ENCODE measurements at regions not wholly inside any gene's neighbourhood (a gene's known extent, or its start where the extent isn't known, plus 50 kb on each side); places are given as distances from the start of the nearest gene placed in this dataset.

DNA sequence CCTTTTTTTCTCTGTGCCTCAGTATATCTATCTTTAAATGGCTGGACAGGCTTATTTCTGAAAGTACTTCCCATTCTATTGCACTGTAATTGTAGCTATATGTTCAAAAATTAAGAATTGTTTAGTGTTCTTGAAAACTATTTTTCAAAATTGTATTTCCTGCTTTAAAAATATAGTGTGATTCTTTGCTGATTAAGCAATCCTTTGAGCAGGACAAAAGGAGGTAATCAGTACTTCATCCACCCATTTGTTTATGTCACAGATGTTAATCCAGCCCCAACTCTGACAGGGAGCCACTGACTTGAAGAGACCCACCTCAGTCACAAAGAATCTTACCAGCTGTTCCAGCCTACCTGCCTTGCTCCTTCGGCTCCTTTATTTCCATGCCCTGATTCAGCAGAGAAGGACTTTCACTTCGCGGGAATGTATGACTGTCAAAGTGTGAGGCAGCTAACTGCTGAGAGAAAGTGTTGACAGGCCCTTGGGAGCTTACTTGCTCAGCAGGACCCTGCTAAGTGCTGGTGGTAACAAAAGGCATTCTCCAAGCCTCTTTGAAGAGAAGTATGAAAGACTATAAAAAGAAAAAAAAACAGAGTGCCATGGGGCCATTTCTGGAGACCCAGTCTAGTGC, 393.3 kb upstream of the CYRIA start:
- no peak for DNase-seq

DNA sequence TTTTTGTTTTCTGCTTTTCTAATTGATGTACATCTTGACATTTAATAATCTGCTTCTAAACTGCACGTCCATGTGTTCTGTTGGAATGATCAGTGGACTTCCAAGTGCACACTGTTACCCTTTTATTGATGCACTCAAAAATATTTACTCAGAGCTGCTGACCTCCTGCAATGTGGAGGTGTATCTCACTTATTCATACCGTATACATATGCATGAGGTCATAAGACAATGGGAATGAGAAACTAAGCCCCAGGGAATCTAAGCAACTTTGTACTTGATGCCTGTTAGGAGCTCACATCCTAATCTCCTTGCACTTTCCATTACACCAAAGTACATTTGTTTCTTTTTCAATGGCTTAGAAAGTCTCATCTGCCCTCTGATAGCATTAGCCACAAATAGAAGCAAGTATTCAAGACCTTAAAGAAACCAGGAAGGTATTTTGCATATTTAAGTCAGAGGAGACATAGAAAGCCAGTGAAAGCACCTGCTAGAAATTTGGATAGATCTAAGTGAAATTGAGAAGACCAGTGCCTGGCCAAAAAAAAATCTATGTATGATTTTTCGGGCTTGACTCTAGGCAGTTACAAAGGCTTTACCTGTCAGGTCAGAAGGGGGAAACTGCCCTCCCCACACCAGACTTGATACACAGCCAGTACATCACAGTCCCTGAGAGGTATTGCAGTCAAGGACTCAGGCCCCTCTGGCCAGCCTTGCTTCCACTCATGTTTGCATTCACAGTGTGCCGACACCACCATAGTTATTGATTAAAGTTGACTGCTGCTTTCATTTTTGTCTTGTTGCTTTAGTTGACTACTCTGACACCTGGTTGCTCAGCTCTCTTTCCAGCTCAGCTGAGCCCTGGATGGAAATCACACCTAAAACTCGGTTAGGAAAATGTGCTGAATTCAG, 391.7 kb upstream of the CYRIA start:
- DNase-seq, result no peak

DNA sequence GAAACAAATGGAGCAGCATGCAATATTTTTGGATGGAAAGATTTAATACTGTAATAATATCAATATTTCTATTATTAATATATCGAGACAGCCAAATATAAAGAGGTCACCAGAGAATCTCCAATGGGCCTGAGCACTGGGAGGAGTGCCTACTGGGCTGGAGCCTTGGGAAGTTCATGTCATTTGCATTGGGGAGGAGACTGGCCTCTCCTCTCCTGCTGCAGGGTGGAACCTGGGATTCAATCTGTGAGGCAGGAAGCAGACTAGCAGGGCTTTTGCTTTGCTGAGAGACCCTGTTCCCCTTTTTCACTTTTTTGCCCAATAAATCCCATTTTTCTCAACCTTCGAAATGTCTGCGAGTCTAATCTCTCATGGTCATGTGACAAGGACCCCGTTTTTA, 390.6 kb upstream of the CYRIA start:
- no peak for DNase-seq

DNA sequence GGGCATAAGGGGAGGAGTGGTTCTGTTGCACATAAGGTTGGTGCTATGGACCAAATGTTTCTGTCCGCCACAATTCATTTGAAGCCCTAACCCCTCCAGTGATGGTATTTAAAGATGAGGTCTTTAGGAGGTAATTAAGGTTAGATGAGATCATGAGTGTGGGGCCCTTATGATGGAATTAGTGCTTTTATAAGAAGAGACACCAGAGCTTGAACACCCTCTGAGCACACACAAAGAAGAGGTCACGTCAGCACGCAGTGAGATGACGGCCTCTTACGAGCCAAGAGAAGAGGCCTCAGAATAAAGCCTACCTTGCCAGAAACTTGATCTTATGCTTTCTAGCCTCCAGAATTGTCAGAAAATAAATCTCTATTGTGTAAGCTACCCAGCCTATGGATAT, 386.4 kb upstream of the CYRIA start:
- DNase-seq, result no peak

DNA sequence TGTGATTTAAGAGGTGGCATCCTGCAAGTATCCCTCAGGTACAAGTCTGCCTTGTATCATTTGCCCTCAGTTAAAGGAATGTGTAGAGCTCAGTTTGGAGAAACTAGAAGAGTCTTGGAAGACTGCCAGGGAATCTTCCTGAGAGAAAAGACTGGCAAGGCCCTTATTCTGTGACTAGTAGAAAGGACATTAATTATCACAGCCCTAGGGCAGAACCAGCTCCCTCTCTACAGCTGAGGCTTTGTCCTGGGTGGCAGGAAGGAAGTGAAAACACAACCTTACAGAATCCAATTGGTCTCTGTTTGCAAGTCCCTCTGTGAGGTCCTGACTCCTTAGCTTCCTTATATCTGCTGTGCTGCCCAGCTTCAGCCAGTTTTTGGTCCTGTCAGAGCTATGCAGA, 385.9 kb upstream of the CYRIA start:
- DNase-seq, result peak; percentile 8 to 11

DNA sequence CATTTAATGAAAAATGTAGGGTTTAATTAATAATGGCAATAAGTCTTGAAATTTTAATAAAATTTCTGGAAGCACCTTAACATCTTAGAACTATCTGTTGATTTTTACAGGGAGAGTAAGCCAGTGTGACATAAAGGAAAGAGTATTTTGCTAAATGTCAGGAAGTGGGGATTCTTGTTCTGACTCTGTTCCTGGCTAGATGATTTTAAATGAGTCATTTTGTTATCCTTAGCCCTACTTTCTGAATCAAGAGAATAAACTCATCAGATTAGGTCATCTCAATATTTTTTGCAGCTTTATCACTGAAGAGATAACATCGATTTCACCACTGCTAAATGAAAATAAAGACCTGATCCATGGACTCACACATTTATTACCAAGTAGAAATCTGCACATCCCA, 377.5 kb upstream of the CYRIA start:
- DNase-seq, result no peak

DNA sequence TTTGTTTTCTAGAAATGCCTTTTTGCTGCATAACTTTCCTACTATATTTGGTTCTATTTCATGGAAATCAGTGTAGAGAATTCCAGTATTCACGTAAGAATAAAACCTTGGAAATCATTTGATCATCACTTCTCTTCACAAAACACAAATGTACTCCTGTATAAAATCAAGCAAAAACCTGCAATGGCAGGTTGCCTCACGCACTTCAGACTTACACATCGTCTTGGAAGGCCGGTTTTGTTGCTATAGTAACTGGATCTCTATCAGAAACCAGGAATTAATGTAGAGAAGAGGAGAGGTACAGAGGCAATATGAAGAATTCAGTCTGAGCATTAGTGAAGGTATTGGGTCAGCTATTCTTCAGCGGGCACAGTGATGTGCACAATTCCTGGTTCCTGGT, 370.7 kb upstream of the CYRIA start:
- DNase-seq, result no peak

DNA sequence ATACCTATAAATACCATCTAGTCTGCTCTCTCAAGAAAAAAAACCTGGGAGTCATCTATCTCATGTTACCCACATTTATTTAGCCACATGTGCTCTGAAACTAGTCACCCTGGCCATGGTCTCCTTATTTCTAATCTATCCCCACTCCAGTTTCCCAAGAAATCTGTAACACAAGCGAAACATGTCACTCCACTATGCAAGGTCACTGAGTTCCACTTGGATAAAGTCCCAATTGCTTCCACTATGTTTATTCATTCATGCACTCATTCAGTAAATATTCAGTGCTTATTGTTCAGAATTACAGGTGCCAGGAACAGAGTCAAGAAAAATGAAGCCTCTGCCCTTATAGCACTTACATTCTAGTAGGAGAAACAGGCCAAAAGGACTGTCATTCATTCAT, 369.4 kb upstream of the CYRIA start:
- no peak for DNase-seq

DNA sequence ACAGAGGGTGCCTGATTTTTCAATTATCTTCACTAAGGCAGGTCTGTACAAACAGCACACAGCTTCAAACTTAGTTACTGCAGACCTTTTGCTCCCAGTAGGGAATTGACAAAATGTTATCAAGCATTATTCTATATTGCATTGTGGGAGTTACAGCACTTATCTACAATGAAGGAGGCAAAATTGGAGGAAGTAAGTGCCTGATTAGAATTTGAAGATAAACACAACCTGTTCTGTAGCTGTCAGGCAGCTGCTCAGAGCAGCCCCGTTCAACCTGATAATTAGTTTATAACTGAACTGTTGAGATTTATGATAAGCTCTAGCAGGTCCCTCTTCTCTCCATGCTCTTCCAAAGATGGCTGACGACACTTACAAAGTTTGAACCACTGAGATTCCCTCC, 364.4 kb upstream of the CYRIA start:
- no peak for DNase-seq

DNA sequence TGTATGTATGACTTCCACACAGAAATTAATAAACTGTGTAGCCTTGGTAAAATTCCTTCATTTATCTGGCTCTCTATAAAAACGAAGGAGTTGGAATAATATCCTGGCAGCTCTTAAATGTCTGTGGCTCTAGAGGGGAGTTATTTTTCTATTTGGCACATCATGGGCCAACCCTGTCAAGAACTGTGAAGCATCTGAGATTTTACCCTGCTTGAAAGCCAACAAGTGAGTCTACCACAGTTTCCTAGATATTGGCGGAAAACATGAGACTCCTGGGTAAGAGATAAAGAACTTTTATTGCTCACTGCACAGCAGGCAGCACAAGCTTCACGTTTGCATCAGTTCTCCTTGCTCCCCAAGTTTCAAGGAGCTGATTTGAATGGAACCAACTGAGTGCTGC, 346.7 kb upstream of the CYRIA start:
- DNase-seq, result no peak

DNA sequence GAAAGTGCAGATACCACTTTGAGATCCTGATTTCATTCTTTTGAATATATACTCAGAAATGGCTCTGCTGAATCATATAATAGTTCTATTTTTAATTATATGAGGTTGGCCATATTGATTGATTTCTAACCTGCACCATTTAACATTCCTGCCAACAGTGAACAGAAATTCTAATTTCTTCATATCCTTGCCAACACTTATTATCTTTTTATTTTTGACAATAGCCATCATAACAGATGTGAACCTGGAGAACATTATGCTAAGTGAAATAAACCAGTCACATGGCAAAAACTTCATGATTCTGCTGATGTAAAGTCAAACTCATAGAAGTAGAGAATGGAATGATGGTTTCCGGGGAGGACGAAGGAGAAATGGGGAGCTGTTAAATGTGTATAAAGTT, 344.5 kb upstream of the CYRIA start:
- DNase-seq, result no peak

DNA sequence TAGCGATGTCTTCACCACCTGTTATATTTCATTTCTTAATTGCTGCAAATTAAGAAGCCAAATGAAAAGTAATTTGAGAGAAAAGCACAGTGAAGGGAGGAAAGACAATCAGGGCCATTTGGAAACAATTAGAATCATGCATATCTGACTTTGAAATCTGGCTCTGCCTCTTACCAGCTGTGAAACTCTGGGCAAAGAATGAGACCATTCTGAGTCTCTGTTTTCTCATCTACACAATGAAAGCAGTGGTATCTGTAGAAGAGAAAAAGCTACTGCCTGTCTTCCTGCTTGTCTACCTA, 334.5 kb upstream of the CYRIA start:
- DNase-seq, result no peak

DNA sequence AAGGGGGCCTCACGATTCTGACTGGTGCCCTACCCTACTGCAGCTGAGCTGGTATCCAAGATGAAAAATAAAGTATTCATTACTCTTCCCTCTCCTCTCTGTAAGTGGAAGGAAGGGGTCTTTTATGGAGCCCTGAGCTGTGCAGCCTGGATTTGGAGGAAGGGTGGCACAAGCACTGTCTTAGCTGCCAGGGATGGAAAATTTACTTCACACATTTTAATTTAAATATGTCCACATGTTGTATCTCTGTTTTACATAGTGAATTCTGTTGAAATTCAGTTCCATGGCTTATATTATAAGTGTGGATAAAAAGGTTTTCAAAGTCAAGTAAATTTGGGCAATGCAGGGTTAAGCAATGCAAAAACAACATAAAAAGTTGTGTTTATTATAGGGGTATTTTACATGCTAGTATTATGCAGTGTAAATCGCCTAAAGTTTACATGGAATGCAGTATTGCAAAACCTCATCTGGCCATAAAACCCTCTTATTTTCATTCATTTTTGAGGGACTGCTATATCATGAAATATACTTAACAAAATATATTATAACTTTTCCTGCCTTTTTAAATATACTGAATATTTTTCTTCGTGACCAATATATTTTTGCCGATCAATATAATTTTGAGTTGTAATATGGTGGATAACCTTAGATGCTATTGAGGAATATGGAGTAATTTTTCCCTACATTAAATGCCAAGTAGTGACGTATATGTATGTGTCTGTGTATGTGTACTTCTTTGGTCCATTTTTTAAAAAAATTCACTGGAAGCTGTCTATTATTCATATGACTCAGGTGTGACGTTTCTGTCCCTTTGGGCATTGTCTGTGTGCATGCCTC, 333.9 kb upstream of the CYRIA start:
- no peak for DNase-seq

DNA sequence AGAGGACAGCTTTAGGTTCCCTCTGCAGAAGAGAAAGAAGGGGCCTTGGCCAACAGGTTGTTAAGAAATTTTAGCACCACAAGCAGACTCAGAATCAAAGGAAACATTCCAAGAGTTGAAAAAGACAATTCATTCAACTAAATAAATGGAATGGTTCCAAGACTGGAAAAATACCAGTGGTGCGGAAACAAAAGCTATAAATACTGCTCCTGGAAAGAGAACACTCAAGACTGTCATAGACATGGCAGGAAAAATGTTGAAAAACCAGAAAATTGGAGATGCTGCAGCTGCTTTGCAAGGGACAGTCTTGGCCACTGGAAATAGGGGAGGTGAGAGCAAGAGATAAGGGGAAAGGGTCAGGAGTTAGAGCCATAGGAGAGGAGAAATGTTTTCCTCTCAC, 312.7 kb upstream of the CYRIA start:
- DNase-seq, result no peak

DNA sequence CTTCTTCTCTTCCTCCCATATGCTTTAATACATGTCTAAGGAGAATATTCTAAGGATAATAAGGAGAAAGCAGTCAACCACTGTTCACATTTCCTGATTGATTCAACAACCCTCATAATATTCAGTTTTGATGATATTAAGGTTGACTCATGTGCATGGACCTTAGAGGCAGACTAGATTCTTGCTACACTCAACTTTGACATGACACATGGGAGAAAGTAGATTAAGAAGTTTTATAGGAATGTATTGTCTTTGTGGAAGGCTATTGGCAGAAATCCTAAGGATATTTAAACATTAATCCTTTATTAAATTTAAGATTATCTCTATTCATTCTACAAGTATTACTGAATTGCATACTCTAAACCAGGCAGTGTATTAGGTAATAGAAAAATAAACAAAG, 309.1 kb upstream of the CYRIA start:
- no peak for DNase-seq

DNA sequence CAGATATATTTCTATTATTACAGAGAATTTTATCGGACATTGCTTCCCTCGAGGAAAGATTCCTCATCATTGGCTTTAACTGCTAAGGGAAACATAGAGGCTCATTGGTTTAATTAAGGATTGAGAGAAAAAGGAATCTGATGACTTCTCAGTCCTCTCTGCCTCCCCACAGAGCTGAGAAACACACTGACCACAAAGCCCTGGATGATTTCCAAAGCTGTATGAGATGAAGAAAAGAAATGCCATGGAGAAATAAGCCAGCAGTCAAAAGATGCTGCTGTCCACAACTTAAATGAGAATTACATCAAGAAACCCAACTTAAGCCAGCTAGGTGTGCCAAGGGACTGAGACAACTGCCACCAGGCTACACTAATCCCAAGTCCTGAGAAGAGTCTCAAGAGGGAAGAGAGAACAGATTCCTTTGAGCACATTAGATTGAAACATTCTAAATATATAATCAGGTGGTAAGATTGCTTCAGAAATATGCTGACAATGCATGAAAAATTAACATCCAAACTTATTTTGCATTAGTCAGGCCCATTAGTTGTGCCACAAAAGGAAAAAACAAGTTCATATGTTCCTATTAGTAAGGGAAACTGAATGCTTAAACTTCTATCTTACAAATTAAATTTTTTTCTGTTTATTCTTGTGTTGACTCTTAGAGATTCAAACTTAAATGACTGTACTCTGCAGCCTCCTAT, 308.1 kb upstream of the CYRIA start:
- no peak for DNase-seq

DNA sequence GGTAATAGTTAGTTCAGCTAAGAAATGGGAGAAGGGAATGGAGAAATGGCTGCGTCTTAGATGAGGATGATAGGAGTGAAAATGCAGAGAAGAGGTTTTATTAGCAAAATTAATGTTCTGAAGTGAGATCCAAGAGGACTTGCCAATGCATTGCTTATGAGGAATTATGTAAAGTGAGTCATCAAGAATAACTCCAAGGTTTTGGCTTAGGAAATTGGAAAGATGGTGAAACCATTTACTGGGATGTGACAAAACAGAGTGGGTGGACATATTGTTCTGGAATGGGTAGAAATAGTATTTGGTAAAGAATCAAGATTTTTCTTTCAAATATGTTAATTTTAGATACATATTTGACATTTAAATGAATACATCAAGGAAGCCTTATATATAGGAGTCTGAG, 306.6 kb upstream of the CYRIA start:
- DNase-seq, result no peak

DNA sequence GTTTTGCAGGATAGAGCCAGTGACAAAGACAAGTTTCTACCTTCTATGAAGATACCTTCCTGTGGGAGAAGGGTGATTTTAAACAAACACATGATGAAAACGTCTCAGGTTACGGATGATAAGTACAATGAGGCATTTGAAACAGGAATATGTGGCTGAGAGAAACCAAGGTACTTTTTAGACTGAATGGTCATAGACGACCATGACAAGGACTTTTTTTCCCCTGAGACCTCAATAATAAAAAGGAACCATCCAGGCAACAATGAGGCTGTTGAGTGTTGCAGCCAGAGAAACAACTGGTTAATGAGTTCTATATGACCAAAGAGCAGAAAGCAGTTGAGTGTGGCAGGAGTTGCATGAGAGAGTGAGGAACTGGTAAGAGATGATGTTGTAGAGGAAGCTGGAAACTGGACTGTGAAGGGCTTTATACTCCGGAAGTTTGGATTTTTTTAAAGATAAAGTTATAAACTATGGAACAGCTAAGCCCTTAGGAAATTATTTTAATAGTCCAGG, 306.1 kb upstream of the CYRIA start:
- no peak for DNase-seq

DNA sequence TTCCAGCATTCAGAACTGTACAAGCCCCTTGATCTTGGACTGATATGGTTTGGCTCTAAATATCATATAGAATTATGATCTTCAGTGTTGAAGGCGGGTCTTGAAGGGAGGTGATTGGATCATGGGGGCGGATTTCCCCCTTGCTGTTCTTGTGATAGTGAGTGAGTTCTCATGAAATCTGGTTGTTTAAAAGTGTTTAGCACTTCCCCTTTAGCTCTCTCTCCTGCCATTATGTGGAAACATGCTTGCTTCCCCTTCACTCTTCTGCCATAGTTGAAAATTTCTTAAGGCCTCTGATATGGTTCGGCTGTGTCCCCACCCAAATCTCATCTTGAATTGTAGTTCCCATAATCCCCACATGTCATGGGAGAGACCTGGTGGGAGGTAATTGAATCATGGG, 305.3 kb upstream of the CYRIA start:
- peak; percentile 15 to 26 for DNase-seq

DNA sequence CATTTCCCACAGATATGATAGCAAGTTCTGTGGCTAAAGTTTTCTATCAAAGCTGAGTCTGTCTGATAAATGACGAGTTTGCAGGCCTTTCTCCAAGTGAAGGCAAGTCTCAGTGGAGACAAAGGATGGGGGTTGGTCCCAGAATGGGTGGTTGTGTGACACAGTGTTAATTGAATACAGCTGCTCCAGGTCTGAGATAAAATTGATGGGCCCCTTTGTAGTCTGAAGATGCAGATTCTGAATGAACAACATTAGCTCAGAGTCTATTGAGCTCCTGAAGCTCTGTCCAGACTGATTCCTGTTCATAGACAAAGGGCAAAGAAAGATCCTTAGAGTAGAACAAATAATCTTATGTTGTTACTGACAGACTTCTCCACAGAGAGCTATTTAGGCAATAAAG, 296.9 kb upstream of the CYRIA start:
- DNase-seq, result no peak

DNA sequence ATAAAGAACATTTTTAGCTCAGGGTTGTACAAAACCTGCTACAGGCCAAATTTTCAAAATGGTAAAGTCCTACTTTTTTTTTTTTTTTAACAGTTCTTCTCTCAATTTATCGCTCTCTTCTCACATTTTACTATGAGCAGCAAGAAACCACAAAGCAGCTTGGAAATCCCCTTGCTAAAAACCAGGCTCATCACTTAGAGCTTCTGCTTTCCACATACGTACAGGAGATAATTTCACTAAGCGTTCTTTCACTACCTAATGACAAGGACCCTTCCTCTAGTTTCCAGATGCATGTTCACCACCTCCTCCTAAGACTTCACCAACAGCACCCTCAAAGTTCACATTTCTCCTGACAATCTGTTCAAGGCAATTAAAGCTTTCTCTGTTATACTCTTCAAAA, 294.9 kb upstream of the CYRIA start:
- no peak for DNase-seq

DNA sequence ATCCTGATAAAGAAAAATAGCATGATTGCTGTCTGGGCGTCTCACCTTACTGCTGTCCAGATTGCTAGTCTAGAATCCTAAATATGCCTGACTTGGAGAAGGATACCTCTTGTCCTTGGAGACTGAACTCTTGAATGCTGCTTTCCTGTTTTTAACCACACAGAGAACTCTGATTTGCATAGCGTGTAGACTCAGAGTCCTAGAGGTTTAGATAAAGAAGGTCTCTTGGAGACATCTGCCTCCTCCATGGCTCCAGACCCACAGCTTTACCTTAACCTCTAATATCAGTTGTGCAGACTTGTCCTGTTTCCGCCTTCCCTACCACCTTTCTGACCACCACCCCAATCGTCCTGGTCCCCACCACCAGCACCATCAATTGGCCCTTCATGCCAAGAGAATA, 292.6 kb upstream of the CYRIA start:
- no peak for DNase-seq

DNA sequence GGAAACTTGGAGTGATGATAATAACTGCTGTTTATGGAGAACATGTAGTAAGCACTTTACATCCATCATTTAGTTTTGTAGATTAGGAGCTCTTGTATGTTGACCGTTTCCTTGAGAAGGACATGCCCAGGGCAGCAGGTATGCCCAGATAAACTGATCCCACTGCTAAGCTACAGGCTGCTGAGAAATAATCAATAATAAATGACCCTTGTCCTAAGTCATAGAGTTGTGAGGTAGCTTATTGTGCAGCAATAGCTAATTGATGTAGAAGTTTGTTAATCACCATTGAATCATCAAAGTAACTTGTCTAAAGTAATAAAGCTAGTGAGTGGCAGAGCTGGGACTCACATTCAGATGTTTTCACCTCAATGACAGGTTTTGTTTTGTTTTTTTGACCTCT, 287.2 kb upstream of the CYRIA start:
- DNase-seq, result no peak
